ENCODE measurements at regions not wholly inside any gene's neighbourhood (a gene's known extent, or its start where the extent isn't known, plus 50 kb on each side); places are given as distances from the start of the nearest gene placed in this dataset.

DNA sequence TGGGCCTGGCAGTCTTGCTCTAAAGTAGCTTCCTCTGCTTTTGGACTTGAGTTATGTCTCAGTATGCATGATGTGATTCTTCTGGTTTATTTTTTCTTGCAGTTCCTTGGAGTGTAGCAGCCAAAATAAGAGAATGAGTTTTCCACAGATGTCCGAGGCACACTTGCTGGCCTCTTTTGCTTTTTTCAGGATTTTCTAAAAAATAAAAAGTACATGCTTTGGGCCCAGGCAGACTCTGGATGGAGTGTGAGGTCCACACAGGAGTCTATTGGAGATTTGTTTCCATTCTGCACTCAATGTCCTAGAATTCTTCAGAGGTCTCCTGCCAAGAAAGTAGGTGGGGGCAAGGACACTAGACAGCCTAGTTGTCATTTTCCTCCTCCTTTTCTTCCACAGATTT lies 477.6 kb downstream of the EPM2A start:
- TF ChIP-seq POLR2A (IDR thresholded peaks at IDR 0.05) (no peak), CTCF (IDR thresholded peaks at IDR 0.05) (no peak)

All from Peyer's patch (tissue), 4 donors.